Skeletal muscle satellite cell (primary cell): ENCODE measurements at regions not wholly inside any gene's neighbourhood (a gene's known extent, or its start where the extent isn't known, plus 50 kb on each side); places are given as distances from the start of the nearest gene placed in this dataset.
"Not testable (repeated sequence)": the region's sequence is repeated elsewhere in the genome, so short reads cannot be mapped to it uniquely, and the experiment has no call there.

ENCODE experiments used
- H3K27me3 ChIP-seq: 2 replicates; pipeline ENCODE4 v1.7.0; 2013; ENCODE audit warnings: low read length; ENCODE audit not compliant: control insufficient read depth, insufficient read depth
- H3K36me3 ChIP-seq: 2 replicates; pipeline ENCODE4 v1.7.0; 2013; ENCODE audit warnings: mild to moderate bottlenecking, control low read depth, low read length; ENCODE audit not compliant: insufficient read depth
- H3K4me1 ChIP-seq: 2 replicates; pipeline ENCODE4 v1.7.0; 2013; ENCODE audit warnings: low read length; ENCODE audit not compliant: control insufficient read depth, insufficient read depth
- H3K4me2 ChIP-seq: 2 replicates; pipeline ENCODE4 v1.7.0; 2013; ENCODE audit warnings: mild to moderate bottlenecking, low read length
- H3K4me3 ChIP-seq: 2 replicates; pipeline ENCODE4 v1.7.0; 2013; ENCODE audit warnings: low read length
- H3K9ac ChIP-seq: 2 replicates; pipeline ENCODE4 v1.7.0; 2013; ENCODE audit warnings: mild to moderate bottlenecking, low read depth, low read length, moderate library complexity
- H3K9me3 ChIP-seq: replicated peaks from 2 replicates; pipeline ENCODE4 v1.7.0; 2013; ENCODE audit warnings: mild to moderate bottlenecking, control low read depth, low read length

DNA sequence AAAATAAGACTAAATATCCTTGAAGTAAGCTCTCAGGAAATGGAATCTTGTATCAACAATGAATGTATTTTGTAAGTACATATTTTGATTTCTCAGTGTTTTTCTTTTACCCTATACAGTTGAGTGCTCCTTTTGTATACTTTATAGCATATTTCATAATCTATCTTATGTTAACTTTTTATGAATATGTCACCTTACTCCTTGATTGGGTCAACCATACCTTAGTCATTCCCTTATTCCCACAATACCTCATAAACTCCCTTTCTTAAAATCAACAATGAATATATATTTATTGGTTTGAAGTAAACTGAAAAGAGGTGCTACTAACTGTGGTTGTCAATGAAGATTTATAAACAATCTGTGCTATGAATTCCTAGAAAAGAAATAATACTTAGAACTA, 686.2 kb downstream of the METTL15 start:
- Histone ChIP-seq H3K9ac (no peak overlapping the region), H3K4me3 (no peak overlapping the region), H3K4me1 (peaks cover 4% of the 10 kb centered on the region), H3K9me3 (no peaks in the 10 kb centered on the region), H3K27me3 (no peaks in the 10 kb centered on the region), H3K36me3 (no peaks in the 10 kb centered on the region), H3K4me2 (no peak overlapping the region)

DNA sequence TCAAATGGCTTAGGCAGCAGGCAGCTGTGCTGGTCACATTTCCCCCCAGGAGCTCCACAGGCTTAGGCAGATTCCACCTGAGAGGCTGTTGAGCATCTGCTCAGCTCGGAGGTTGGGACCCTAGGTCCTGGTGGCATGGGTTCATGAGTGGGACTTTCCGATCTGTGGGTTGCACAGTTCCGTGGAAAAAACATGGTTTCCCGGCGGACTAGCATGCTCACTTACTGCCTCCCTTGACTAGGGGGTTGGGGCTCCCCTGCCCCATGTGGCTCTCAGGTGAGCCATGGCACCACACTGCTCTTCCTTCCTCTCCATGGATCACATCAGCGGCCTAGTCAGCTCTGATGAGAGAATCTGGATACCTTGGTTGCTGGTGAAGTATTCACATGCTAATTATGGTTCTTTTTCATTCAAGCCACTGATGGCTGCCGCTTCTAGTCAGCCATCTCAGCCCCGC, 685.1 kb downstream of the METTL15 start:
- no peak overlapping the region for H3K9ac ChIP-seq
- H3K36me3 ChIP-seq = no peaks in the 10 kb centered on the region
- H3K4me3 ChIP-seq = no peak overlapping the region
- H3K4me2 ChIP-seq = no peak overlapping the region
- no peaks in the 10 kb centered on the region for H3K27me3 ChIP-seq
- H3K9me3 ChIP-seq = no peaks in the 10 kb centered on the region
- peaks cover 6% of the 10 kb centered on the region for H3K4me1 ChIP-seq

DNA sequence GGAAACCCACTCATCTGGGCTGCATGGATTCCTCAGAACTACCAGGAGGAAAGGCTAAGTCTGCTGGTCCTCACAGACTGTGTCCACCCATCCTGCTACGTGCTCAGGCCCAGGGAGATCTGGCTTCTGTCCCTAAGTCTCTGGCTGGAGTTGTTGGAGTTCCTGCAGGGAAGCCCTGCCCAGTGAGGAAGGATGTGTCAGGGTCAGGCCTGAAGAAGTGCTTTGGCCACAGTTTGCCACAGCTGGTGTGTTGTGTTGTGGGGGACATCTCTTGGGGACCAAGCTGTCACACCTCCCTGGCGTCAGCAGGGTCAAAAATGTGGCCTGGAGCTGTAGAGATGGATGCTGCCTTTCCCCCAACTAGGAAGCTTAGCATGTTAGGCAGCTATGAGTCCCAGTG, 684.7 kb downstream of the METTL15 start:
- Histone ChIP-seq H3K4me3 (no peak overlapping the region), H3K9me3 (no peaks in the 10 kb centered on the region), H3K36me3 (no peaks in the 10 kb centered on the region), H3K4me2 (no peak overlapping the region), H3K4me1 (peaks cover 5% of the 10 kb centered on the region), H3K9ac (no peak overlapping the region), H3K27me3 (no peaks in the 10 kb centered on the region)

DNA sequence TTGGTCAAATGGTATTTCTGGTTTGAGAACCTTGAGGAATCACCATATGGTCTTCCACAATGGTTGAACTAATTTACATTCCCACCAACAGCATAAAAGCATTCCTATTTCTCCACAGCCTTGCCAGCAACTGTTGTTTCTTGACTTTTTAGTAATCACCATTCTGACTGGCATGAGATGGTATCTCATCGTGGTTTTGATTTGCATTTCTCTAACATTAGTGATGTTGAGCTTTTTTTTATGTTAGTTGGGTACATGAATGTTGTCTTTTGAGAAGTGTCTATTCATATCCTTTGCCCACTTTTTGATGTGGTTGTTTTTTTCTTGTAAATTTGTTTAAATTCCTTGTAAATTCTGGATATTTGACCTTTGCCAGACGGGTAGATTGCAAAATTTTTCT, 679.7 kb downstream of the METTL15 start:
- not testable (repeated sequence) for H3K4me2 ChIP-seq, H3K9me3 ChIP-seq, H3K27me3 ChIP-seq, H3K36me3 ChIP-seq, H3K9ac ChIP-seq, H3K4me1 ChIP-seq, H3K4me3 ChIP-seq

DNA sequence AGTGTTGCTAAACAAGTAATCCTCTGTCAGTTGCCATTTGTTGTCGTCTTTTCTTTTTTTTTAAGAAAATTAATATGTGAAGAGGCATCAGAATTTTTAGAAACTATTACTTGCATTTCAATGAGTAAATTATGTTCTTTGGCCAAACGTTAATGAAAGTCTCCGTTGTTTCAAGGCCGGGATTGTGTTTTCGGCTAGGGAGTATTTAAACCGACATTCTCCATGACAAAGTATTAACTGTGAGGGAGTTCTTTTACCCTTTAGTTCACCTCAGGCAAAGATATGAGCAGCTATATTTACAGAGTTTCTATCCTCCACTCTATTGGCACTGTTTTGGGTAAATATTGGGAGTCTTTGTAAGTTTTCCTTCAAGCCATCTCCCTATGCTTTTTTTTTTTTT, 668.9 kb downstream of the METTL15 start:
- H3K9me3 ChIP-seq = no peaks in the 10 kb centered on the region
- H3K4me3 ChIP-seq = no peak overlapping the region
- H3K27me3 ChIP-seq = no peaks in the 10 kb centered on the region
- H3K4me1 ChIP-seq = no peaks in the 10 kb centered on the region
- H3K36me3 ChIP-seq = no peaks in the 10 kb centered on the region
- H3K9ac ChIP-seq = no peak overlapping the region
- no peak overlapping the region for H3K4me2 ChIP-seq

DNA sequence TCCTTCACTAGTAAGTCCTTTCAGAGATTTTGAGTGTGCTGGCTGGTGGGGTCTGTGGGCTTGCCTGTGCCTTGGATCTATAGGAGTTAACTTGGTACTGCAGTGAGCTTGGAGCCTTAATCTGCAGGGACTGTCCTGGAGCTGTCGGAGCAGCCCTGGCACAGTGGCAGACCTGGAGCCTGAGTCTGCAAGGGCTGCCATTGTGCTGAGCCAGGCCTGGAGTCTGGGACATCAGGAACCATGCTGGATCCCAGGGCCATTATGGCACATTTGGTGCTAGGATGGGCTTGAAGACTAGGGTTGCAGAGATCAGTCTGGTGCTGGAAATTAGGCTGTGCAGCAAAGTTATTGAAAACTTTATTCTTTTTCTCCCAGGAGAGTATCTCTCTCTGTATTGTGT, 665.4 kb downstream of the METTL15 start:
- H3K4me1 ChIP-seq = no peaks in the 10 kb centered on the region
- no peak overlapping the region for H3K4me3 ChIP-seq
- no peaks in the 10 kb centered on the region for H3K36me3 ChIP-seq
- H3K9me3 ChIP-seq = no peaks in the 10 kb centered on the region
- no peak overlapping the region for H3K4me2 ChIP-seq
- H3K27me3 ChIP-seq = no peaks in the 10 kb centered on the region
- H3K9ac ChIP-seq = no peak overlapping the region

DNA sequence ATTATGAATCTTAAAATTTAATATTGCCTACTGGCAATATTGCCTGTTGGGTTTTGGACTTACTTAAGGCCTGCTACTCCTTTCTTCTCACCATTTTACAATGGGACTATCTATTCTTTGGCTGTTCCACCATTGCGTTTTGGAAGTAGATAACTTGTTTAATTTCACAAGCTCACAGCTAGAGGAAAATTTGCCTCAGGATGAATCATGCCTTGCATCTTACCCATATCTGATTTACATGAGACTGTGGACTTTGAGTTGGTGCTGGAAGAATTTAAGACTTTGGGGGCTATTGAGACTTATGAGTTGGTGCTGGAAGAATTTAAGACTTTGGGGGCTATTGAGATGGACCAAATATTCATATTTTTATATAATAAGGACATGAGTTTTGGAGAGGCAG, 662.6 kb downstream of the METTL15 start:
- Histone ChIP-seq H3K4me3 (no peak overlapping the region), H3K36me3 (no peaks in the 10 kb centered on the region), H3K4me1 (peaks cover 7% of the 10 kb centered on the region), H3K9me3 (no peaks in the 10 kb centered on the region), H3K27me3 (no peaks in the 10 kb centered on the region), H3K9ac (no peak overlapping the region), H3K4me2 (no peak overlapping the region)

DNA sequence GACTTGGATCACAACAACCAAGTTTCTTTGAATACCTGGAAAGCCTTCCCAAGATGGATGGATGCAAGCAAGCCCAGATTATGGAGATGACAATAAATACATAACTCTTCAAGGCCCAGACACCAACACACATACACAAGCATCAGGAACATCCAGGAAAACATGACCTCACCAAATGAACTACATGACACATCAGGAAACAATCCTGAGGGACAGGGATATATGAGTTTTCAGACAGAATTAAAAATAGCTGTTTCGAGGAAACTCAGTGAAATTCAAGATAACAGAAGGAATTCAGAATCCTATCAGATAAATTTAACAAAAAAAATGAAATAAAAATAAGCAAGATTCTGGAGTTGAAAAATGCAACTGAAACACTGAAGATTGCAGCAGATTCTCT, 659.4 kb downstream of the METTL15 start:
- H3K9ac ChIP-seq = no peak overlapping the region
- H3K9me3 ChIP-seq = no peaks in the 10 kb centered on the region
- H3K4me1 ChIP-seq = peaks cover 13% of the 10 kb centered on the region
- H3K27me3 ChIP-seq = no peaks in the 10 kb centered on the region
- H3K36me3 ChIP-seq = no peaks in the 10 kb centered on the region
- H3K4me2 ChIP-seq = no peak overlapping the region
- H3K4me3 ChIP-seq = no peak overlapping the region

DNA sequence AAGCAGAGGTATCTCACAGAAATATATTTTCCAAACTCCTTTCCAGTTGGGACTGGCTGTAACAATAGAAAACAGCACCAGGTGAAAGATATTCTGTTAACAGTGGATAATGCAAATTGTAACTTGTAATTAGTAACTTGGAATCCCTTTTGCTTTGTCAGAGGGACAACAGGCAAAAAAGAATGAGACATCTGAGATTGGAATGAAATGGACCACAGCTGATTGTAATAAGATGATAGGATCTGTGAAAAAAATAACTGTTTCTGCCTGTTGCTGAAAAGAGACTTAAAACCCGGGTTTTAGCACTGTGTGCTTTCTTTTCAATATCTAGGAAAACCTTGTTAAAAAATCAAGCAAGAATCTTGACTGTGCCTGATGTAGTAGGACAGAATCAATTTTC, 655.7 kb downstream of the METTL15 start:
- H3K4me1 ChIP-seq = peaks cover 23% of the 10 kb centered on the region
- H3K9ac ChIP-seq = no peak overlapping the region
- H3K4me3 ChIP-seq = no peak overlapping the region
- H3K9me3 ChIP-seq = no peaks in the 10 kb centered on the region
- no peaks in the 10 kb centered on the region for H3K27me3 ChIP-seq
- no peaks in the 10 kb centered on the region for H3K36me3 ChIP-seq
- H3K4me2 ChIP-seq = no peak overlapping the region

DNA sequence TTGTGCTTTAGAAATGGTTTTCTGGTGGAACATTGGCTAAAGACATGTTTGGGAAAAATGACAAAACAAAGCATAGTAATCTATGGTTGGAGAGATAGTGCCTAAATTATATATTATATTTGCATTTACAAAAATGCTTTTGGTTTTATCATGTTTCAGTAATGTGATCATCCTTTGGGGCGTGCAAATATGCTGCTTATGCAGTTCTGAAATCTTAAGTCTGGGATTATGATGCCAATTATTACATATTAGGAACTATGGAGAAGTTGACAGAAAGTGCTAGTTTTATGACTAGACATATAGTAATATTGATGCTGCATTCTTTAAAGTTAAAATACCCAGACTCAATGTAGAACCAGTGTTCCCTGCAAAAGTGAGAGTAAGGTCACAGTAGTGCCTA, 655.0 kb downstream of the METTL15 start:
- peaks cover 29% of the 10 kb centered on the region for H3K4me1 ChIP-seq
- no peak overlapping the region for H3K4me3 ChIP-seq
- H3K9me3 ChIP-seq = no peaks in the 10 kb centered on the region
- H3K4me2 ChIP-seq = no peak overlapping the region
- no peak overlapping the region for H3K9ac ChIP-seq
- no peaks in the 10 kb centered on the region for H3K36me3 ChIP-seq
- no peaks in the 10 kb centered on the region for H3K27me3 ChIP-seq

DNA sequence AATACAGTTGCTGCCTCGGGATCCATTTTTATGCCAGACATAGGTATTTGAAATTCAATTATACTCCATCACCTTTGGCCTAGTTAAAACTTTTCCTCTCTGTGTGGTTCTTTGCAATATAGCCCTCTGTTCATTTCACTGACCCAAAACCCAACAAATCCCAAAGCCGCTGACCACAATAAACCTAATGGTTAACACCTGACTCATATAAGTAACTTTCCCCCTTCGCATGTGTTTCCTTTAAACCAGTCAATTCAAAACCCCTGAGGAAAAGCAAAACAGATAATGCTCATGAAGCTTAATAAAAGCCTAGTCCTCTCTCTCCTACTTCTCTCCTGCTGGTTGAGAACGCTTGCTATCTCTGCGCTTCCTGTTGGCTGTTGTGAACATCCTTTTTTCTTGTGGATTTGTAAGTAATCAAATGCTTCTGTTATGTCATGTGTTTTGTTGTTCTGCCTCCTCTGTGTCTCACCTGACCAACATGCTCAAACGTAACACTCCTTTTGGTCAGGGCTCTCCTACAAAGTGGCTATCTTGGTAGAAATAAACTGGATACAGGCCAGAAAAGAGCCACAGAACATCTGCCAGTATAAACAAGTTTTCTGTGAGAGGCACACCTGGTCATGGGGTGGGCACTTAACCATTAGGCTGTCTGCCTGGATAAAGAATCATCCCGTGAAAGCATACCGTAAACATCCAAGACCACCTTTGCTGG, 652.6 kb downstream of the METTL15 start:
- H3K4me1 ChIP-seq = peaks cover 39% of the 10 kb centered on the region
- H3K9ac ChIP-seq = no peak overlapping the region
- H3K27me3 ChIP-seq = no peaks in the 10 kb centered on the region
- no peaks in the 10 kb centered on the region for H3K9me3 ChIP-seq
- H3K4me2 ChIP-seq = no peak overlapping the region
- no peaks in the 10 kb centered on the region for H3K36me3 ChIP-seq
- no peak overlapping the region for H3K4me3 ChIP-seq

DNA sequence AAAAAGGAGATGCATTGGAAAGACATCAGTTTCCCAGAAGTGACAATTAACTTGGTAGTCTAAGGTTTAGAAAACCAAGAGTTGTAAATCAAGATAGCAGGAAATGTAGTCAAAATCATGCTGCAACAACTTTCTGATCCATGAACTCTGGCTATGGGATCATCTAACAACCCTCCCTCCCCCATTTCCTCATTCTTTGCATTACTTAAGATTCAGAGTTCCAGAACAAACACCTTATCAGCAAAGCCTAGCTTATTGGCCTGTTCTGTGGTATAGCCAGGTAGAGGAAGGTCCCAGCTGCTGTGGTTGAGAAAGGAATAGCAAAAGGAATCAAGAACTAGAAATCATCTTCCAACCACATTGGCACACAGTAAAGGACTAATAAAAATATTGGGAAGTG, 651.1 kb downstream of the METTL15 start:
- no peaks in the 10 kb centered on the region for H3K36me3 ChIP-seq
- no peak overlapping the region for H3K4me2 ChIP-seq
- H3K27me3 ChIP-seq = no peaks in the 10 kb centered on the region
- H3K4me1 ChIP-seq = peaks cover 39% of the 10 kb centered on the region
- H3K4me3 ChIP-seq = no peak overlapping the region
- H3K9me3 ChIP-seq = no peaks in the 10 kb centered on the region
- peak overlapping the region; percentile 9 for H3K9ac ChIP-seq
